Astrocyte (in vitro differentiated cells and primary cell): ENCODE measurements at regions not wholly inside any gene's neighbourhood (a gene's known extent, or its start where the extent isn't known, plus 50 kb on each side); places are given as distances from the start of the nearest gene placed in this dataset.

ENCODE experiments used
- CTCF ChIP-seq: IDR thresholded peaks from 2 replicates; pipeline ENCODE4 v1.5.1; 2011; ENCODE audit warnings: low read depth, mild to moderate bottlenecking, inconsistent platforms, low read length, moderate library complexity; ENCODE audit not compliant: insufficient read depth
- EZH2 ChIP-seq: IDR thresholded peaks from 2 replicates; pipeline ENCODE4 v1.6.1; 2012; ENCODE audit warnings: mild to moderate bottlenecking, low read length, inconsistent platforms; ENCODE audit not compliant: insufficient read depth

- TF ChIP-seq CTCF (no peak), EZH2 (no peak)
Observed at GRCh38 chr1:60562740-60563139, 489.2 kb upstream of the C1orf87 start.
